A204.1 (cell line): ENCODE measurements at regions not wholly inside any gene's neighbourhood (a gene's known extent, or its start where the extent isn't known, plus 50 kb on each side); places are given as distances from the start of the nearest gene placed in this dataset.
"Not testable (repeated sequence)": the region's sequence is repeated elsewhere in the genome, so short reads cannot be mapped to it uniquely, and the experiment has no call there.

Experiments
- FAIRE-seq: peaks from 2 replicates; lab custom pipeline; 2012; peaks lifted over from hg19 to GRCh38; lab: Jason Lieb, UNC

- no peak for FAIRE-seq
Measured at GRCh38 chr5:174446446-174446845, 277.9 kb upstream of the MSX2 start.

- FAIRE-seq = no peak
Measured at GRCh38 chr5:174446988-174447387, 277.4 kb upstream of the MSX2 start.

- no peak for FAIRE-seq
Measured at GRCh38 chr5:174448041-174448440, 276.3 kb upstream of the MSX2 start.

GRCh38 chr5:174448662-174449061, 275.7 kb upstream of the MSX2 start:
- no peak for FAIRE-seq

GRCh38 chr5:174453690-174454089, 270.7 kb upstream of the MSX2 start:
- FAIRE-seq = no peak

- FAIRE-seq = no peak
Measured at GRCh38 chr5:174454464-174454863, 269.9 kb upstream of the MSX2 start.

GRCh38 chr5:174454890-174455289, 269.5 kb upstream of the MSX2 start:
- FAIRE-seq = no peak

- no peak for FAIRE-seq
Measured at GRCh38 chr5:174455301-174455700, 269.1 kb upstream of the MSX2 start.

GRCh38 chr5:174457141-174457678, 267.2 kb upstream of the MSX2 start:
- FAIRE-seq = no peak

GRCh38 chr5:174459071-174459702, 265.2 kb upstream of the MSX2 start:
- no peak for FAIRE-seq

- FAIRE-seq = no peak
Measured at GRCh38 chr5:174459832-174460448, 264.4 kb upstream of the MSX2 start.

GRCh38 chr5:174462129-174462528, 262.3 kb upstream of the MSX2 start:
- no peak for FAIRE-seq

- peak; percentile 3 for FAIRE-seq
Measured at GRCh38 chr5:174464504-174465165, 259.7 kb upstream of the MSX2 start.

- not testable (repeated sequence) for FAIRE-seq
Measured at GRCh38 chr5:174471528-174471927, 252.9 kb upstream of the MSX2 start.

- FAIRE-seq = no peak
Measured at GRCh38 chr5:174472956-174473355, 251.4 kb upstream of the MSX2 start.

- not testable (repeated sequence) for FAIRE-seq
Measured at GRCh38 chr5:174476001-174476400, 248.4 kb upstream of the MSX2 start.

GRCh38 chr5:174479325-174479724, 245.1 kb upstream of the MSX2 start:
- FAIRE-seq = no peak

GRCh38 chr5:174481737-174482136, 242.6 kb upstream of the MSX2 start:
- no peak for FAIRE-seq

GRCh38 chr5:174482607-174483024, 241.8 kb upstream of the MSX2 start:
- no peak for FAIRE-seq

GRCh38 chr5:174483411-174483810, 241.0 kb upstream of the MSX2 start:
- FAIRE-seq = no peak

- no peak for FAIRE-seq
Measured at GRCh38 chr5:174489215-174489614, 235.2 kb upstream of the MSX2 start.

- no peak for FAIRE-seq
Measured at GRCh38 chr5:174489920-174490597, 234.3 kb upstream of the MSX2 start.

GRCh38 chr5:174490728-174491127, 233.7 kb upstream of the MSX2 start:
- FAIRE-seq = no peak
